NCI-H2029 (cell line): ENCODE measurements at regions not wholly inside any gene's neighbourhood (a gene's known extent, or its start where the extent isn't known, plus 50 kb on each side); places are given as distances from the start of the nearest gene placed in this dataset.
A peak's percentile ranks its signal among the peaks of the same experiment; 100 is the strongest.

Source experiments
- DNase-seq: peaks from one replicate; lab custom pipeline; 2025; lab: John Stamatoyannopoulos, UW

GRCh38 chr21:16751695-16752474 lies 761.0 kb upstream of the CXADR start:
- DNase-seq, result no peak

DNA sequence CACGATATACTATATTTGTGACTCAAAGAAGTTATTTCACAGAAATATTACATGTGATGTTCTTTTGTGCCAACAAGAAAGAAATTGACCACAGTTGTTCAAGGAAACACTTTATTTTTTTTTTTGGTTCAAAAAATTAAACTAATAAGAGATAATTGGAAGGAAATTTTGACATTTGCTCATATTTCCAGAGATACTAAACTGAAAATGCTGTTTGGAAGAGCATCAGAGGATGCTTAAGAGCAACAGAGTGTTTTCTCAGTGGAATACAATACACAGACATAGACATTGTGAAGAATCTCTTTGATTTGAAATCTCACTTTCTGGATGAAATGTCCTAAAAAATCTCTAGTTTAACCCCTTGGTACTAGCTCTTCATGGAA lies 760.4 kb upstream of the CXADR start:
- no peak for DNase-seq

- DNase-seq, result no peak
Observed at GRCh38 chr21:16755061-16755460, 757.8 kb upstream of the CXADR start.

DNA sequence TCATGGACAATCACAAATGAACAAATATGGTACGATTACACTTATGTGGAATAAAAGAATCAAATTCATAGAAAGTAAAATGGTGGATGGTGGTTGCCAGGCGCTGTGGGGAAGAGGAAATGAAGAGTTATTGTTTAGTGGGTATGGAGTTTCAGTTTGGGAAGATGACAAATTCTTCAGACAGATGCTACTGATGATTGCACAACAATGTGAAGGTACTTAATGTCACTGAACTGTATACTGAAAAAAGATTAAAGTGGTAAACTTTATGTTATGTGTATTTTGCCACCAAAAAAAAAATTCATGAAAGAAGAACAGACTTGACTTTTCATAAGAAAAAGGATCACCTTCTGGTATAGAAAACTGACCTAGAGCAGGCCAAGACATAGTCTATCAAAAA lies 745.6 kb upstream of the CXADR start:
- DNase-seq, result no peak

- no peak for DNase-seq
Observed at GRCh38 chr21:16768096-16768495, 744.7 kb upstream of the CXADR start.

DNA sequence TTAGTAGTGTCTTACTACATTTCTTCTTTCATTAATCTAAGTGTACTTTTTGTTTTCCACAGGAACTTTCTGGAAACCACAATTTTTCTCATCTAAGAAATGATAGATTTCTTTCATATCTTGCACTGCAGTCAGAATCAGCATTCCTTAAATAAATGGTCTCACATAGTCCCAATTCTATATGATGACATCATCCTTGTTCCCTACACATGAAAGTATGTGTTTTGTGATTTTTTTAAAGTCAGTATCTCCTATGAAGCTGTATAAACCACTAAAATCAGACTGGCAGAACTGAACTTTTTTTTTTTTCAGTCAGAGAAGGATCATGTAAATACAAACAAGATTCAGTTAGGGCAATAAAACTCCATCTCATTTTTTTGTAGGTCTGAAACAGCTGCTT lies 742.6 kb upstream of the CXADR start:
- no peak for DNase-seq

GRCh38 chr21:16773206-16773605 lies 739.6 kb upstream of the CXADR start:
- DNase-seq, result no peak

DNA sequence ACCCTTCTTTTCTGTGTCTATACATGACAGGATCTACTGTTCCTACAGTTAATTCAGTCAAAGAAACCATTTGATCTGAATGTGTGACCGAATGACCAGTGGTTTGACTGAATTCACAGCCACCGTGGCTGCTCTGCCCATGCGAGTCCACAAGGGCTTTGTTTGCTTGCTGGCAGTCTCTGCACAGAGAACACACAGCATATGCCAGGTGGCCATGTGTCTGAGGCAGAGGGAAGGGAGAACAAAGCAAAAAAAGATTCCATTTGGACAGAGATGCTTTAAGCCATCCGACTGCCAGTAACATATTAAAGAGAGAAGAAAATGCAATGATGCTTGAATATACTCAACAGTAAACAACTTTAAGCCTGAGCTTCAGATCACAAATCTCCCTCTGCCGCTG lies 737.8 kb upstream of the CXADR start:
- peak; percentile 17 for DNase-seq

DNA sequence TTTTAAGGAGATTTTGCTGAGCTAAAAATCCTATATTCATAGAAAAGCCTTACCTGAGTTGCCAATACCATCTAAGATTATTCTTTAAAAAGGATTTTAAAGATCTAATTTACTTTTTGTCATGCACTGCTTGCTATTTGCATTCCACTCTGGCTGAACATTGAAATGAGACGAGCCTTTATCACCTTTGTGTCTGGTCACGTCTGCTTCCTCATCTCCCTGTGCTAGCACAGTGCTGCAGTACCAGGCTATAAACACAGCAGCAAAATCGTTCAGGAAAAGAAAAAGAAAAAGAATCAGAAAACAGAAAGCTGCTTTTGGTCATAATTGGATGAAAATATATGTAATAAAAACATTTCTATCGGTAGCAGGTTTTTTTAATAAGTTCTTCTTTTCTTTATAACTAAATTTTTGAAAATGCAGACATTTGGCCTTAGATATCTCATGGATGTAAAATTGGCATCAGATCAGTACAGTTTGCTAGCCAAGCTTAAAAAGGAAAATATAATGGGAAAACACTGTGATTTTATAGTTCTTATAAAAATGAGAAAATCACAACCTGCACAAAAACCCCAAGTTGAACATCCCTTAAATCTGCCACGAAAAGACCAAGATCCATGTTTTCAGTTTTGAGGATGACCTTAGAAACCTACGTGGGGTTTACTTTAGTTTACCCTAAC lies 735.7 kb upstream of the CXADR start:
- no peak for DNase-seq

DNA sequence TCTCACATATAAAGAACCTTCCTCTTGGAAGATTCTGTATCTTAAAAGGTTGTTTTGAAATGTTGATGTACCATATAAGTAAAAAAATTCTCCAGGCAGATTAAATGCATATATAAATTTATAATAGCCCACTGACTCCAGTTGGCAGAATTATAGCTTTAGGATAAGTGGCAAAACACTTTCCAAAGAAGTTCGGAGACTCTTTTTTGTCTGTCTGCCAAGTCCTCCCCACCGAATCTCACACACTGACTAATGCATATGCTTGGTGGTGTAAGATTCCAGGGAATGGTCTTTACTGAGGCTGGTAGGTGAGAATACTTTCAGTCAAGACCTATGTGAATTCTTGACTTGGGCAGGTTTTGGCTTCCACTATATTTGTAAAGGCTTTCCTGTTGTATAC lies 724.3 kb upstream of the CXADR start:
- no peak for DNase-seq

- no peak for DNase-seq
Observed at GRCh38 chr21:16789636-16790035, 723.2 kb upstream of the CXADR start.

GRCh38 chr21:16792101-16792500 lies 720.7 kb upstream of the CXADR start:
- no peak for DNase-seq

- no peak for DNase-seq
Observed at GRCh38 chr21:16794950-16795349, 717.9 kb upstream of the CXADR start.

DNA sequence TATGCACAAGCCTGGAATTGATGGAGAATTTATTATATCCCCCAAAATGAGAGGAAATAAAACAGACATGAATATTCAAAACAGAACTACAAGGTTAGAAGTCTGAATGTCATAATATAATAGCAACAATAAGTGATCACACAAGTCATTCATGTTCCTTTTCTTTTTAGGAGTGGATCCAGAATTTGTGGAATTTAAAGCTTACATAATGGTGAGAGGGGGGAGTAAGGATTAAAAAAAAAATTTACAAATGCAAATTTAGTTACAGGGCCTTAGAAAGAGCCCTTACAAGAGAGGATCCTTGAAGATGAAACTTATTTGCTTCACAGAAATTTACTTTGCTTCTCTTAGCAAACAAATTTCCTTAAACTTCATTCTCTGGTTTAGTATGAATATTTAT lies 716.1 kb upstream of the CXADR start:
- DNase-seq, result no peak

DNA sequence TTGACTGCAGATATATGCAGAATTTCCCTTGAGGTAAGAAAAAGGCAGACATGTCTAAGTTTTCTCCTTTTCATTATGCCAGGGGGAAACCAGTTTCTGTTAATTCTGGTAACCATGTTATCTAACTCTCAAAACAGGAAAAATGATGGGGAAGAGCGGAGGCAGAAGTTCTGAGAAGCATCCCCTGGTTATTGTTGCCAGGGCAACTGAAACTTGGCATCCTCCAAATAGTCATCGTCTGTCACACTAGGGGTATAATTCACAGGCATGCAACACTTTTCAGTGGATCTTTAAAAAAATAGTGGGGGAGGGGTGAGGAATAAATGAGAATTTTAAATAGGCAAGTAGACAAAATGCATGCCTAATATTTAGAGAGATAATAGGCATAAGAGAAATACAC lies 715.3 kb upstream of the CXADR start:
- DNase-seq, result no peak

DNA sequence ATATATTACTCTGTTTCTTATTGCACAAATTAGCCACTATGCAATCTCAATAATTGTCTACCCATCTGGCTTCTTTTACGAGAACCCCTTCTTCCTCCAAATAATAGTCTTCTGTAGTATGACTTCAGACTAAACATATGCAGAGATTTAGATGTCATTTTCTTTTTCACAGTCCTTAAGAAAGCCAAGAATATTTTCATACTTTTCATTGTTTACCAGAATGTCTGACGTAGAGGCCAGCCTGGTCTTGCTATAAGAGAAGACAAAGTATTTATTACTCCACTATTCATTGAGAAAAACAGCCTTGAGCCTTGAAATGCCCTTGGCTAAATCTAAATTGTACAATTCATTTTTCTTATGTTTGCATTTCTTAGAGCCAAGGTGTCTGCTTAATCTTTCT lies 714.9 kb upstream of the CXADR start:
- DNase-seq, result no peak

GRCh38 chr21:16800536-16801275 lies 712.1 kb upstream of the CXADR start:
- DNase-seq, result no peak

- DNase-seq, result no peak
Observed at GRCh38 chr21:16811011-16811410, 701.8 kb upstream of the CXADR start.

- no peak for DNase-seq
Observed at GRCh38 chr21:16811970-16812369, 700.9 kb upstream of the CXADR start.

DNA sequence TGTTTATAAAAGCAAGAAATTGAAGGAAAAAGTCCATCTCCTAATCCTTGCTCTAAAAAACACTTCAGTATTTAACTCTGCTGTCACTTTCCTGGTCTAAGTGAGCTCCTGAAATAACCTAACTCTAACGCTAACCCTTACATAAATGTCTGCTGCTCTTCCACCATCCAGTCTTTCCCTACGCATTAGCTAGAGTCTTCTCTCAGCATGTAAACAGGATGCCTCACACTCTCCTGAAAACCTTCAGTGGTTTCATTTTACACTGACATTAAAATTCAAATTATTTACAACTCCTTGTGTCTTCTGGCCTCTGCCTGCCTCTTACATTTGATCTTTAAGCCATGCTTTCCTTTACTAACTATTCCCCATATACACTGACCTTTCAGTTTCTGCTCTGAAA lies 697.6 kb upstream of the CXADR start:
- DNase-seq, result no peak

GRCh38 chr21:16821588-16821987 lies 691.3 kb upstream of the CXADR start:
- no peak for DNase-seq

GRCh38 chr21:16829532-16829931 lies 683.3 kb upstream of the CXADR start:
- DNase-seq, result no peak

DNA sequence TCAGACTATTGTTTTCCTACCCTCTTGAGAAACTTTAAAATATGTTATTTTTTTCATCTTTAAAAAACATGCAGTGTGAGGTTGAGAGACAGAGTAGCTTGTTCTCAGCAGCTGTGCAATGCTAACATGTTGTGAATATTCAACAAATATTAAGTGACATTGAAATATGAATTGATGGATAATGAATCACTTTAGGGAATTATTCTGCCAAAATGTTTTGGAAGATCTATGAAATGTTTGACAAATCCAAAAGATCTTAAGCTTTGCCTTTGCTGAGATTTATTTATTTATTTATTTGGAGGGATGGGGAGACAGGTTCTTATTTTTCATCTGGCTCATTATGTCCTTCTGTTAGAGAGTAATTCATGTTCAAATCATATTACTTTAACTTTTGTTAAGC lies 680.1 kb upstream of the CXADR start:
- DNase-seq, result no peak
